ACC112 (cell line): ENCODE measurements at regions not wholly inside any gene's neighbourhood (a gene's known extent, or its start where the extent isn't known, plus 50 kb on each side); places are given as distances from the start of the nearest gene placed in this dataset.

ENCODE experiments used
- H2AFZ ChIP-seq: fragments of 200-600 bp; sonication (generic); one replicate; pipeline ENCODE4 v1.6.0; 2017; ENCODE audit warnings: antibody characterized with exemption, low read length; ENCODE audit not compliant: unreplicated experiment
- H3K27ac ChIP-seq: fragments of 200-600 bp; sonication (generic); 2 replicates; pipeline ENCODE4 v1.5.1; 2014; ENCODE audit warnings: low read depth, mild to moderate bottlenecking, antibody characterized with exemption, low read length, moderate library complexity
- H3K27me3 ChIP-seq: fragments of 200-600 bp; sonication (generic); 2 replicates; pipeline ENCODE4 v1.6.1; 2014; ENCODE audit warnings: mild to moderate bottlenecking, antibody characterized with exemption, low read length, moderate library complexity, mixed read lengths; ENCODE audit not compliant: insufficient read depth
- H3K36me3 ChIP-seq: fragments of 200-600 bp; sonication (generic); 2 replicates; pipeline ENCODE4 v1.6.1; 2016; ENCODE audit warnings: mild to moderate bottlenecking, antibody characterized with exemption, low read length, moderate library complexity, mixed read lengths; ENCODE audit not compliant: insufficient read depth
- H3K4me1 ChIP-seq: fragments of 200-600 bp; sonication (generic); one replicate; pipeline ENCODE4 v1.6.1; 2016; ENCODE audit warnings: low read length, mixed read lengths; ENCODE audit not compliant: insufficient read depth, unreplicated experiment, control insufficient read depth
- H3K4me3 ChIP-seq: fragments of 200-600 bp; sonication (generic); 2 replicates; pipeline ENCODE4 v1.5.1; 2014; ENCODE audit warnings: mild to moderate bottlenecking, low read depth, low read length
- H3K79me2 ChIP-seq: fragments of 200-600 bp; sonication (generic); one replicate; pipeline ENCODE4 v1.6.0; 2016; ENCODE audit warnings: low read length; ENCODE audit not compliant: control insufficient read depth, unreplicated experiment, insufficient read depth

DNA sequence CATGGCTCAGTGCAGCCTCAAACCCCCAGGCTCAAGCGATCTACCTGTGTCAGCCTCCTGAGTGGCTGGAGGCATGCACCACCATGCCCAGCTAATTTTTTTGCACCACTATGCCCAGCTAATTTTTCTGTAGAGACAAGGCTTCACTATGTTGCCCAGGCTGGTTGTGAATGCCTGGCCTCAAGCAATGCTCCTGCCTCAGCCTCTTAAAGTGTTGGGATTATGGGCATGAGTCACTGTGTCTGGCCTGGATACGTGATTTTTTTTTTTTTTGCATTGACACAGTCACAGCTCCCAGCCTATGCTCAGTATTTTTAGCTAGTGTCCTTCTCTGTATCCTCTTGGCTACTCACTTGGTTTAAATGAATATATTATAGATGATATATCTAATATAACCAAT, 377.0 kb upstream of the TNRC6C start:
- H3K79me2 ChIP-seq = no peaks in the 10 kb centered on the region
- H3K27ac ChIP-seq = no peak overlapping the region
- no peak overlapping the region for H3K4me3 ChIP-seq
- peaks cover 22% of the 10 kb centered on the region; the same call in 1 of the 2 replicates for H3K27me3 ChIP-seq
- no peak overlapping the region for H2AFZ ChIP-seq
- no peaks in the 10 kb centered on the region for H3K36me3 ChIP-seq
- H3K4me1 ChIP-seq = no peaks in the 10 kb centered on the region

DNA sequence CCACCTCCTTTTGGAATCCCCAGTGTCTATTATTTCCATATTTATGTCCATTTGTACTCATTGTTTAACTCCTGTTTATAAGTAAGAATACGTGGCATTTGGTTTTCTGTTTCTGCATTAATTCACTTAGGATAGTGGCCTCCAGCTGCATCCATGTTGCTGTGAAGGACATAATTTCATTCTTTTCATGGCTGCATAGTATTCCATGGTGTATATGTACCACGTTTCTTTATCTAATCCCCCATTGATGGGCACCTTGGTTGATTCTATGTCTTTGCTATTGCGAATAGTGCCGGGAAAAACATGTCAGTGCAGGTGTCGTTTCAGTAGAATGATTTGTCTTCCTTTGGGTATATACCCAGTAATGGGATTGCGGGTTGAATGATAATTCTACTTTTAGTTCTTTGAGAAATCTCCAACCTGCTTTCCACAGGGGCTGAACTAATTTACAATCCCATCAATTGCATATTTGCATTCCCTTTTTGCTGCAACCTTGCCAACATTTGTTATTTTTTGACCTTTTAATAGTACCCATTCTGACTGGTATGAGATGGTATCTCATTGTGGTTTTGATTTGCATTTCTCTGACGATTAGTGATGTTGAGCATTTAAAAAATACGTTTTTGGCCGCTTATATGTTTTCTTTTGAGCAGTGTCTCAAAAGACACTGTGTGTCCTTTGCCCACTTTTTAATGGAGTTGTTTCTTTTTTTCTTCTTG, 373.2 kb upstream of the TNRC6C start:
- Histone ChIP-seq H3K36me3 (no peaks in the 10 kb centered on the region), H3K4me1 (no peaks in the 10 kb centered on the region), H3K27ac (no peak overlapping the region), H2AFZ (no peak overlapping the region), H3K27me3 (peaks cover 29% of the 10 kb centered on the region), H3K4me3 (no peak overlapping the region), H3K79me2 (no peaks in the 10 kb centered on the region)

DNA sequence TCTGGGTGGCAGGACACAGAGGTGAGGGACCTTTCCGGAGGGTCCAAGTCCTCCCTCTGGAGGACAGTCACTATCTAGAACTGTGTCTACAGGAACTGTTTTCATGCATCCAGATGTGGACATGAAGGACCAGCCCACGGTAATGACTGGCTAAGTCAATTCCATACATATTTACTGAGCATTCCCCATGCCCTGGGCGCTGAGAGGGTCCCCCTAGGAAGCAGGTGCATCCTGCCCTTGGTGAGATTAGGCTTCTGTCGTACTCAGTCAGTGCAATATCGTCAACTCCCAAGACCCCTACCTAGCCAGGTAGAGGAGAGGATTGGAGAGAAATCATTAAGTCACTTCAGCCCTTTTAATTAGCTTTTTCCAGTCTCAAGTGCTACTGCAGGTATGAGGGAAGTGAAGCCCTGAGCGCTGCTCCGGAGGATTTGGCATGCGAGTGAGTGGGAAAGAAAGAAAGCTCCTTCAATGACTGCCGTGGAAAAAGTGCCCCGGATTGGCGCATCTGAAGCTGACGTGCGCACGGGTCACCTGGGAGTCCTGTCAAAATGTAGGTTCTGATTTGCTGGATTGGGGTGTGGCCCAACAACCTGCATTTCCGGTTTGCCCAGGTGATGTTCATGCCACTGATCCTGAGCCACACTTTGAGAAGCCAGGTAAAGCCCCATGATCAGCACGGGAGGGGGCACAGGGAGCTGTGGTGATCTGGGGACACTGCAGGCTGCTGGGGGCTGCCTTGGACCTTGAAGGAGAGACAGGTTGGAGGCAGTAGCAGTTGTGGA, 367.4 kb upstream of the TNRC6C start:
- no peak overlapping the region for H2AFZ ChIP-seq
- H3K79me2 ChIP-seq = no peaks in the 10 kb centered on the region
- H3K27me3 ChIP-seq = peaks cover 68% of the 10 kb centered on the region
- no peak overlapping the region for H3K4me3 ChIP-seq
- no peaks in the 10 kb centered on the region for H3K4me1 ChIP-seq
- no peak overlapping the region for H3K27ac ChIP-seq
- H3K36me3 ChIP-seq = no peaks in the 10 kb centered on the region

DNA sequence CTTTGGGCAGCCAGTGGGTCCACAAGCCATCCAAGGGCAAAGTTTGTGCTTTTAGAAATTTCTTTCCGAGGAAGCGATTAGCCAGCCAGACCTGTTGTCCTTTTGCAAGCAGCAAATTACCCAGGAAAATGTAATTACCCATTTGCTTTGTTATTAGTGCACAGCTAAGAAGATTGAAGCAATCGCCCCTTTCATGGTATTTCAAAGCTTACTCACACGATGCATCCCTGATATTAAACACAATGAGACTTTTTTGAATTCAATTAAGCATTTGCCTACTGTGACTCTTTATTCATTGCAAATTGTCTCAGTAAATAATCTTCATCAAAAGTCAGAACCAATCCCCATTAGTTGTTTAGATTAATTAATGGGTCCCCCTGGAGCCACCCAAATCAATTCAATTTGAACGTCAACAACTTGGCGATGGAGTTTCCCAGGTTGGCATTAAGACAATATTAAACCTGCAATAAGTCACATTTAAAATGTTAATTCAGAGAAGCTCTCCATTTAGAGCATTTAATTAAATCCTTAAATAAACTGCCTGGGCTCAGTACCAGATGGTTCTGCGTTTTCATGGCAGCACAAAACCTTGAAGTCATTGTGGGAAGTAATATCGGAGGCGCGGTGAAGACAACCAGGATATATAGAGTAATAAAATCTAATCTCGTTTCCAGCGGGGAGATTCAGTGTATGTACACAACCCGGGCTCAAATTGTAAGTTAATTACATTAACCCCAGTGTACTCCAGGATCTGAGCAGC, 366.2 kb upstream of the TNRC6C start:
- Histone ChIP-seq H3K27me3 (peaks cover 66% of the 10 kb centered on the region), H3K79me2 (no peaks in the 10 kb centered on the region), H3K4me1 (no peaks in the 10 kb centered on the region), H3K36me3 (no peaks in the 10 kb centered on the region), H2AFZ (no peak overlapping the region), H3K4me3 (no peak overlapping the region), H3K27ac (no peak overlapping the region)

DNA sequence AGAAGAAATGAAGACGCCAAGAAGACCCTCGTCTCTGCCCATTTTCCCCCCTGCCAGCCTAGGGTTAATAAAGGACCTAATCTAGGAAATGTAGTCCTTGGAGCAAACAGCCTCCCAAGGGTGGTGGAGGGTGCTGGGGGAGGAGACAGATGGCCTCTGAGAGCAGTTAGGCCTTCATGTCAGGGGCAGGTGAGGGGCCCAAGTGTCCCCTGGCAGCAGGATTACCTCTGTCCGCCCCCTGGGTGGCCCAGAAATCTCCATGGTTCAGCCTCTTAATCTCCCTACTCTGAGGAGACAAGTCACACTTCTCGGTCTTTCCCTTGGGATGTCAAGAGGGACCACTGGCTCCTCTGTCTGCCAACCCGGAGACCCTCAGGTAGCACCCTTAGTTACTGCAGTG, 365.4 kb upstream of the TNRC6C start:
- no peaks in the 10 kb centered on the region for H3K36me3 ChIP-seq
- no peak overlapping the region for H3K27ac ChIP-seq
- peaks cover 65% of the 10 kb centered on the region for H3K27me3 ChIP-seq
- no peak overlapping the region for H3K4me3 ChIP-seq
- H2AFZ ChIP-seq = no peak overlapping the region
- no peaks in the 10 kb centered on the region for H3K4me1 ChIP-seq
- H3K79me2 ChIP-seq = no peaks in the 10 kb centered on the region

DNA sequence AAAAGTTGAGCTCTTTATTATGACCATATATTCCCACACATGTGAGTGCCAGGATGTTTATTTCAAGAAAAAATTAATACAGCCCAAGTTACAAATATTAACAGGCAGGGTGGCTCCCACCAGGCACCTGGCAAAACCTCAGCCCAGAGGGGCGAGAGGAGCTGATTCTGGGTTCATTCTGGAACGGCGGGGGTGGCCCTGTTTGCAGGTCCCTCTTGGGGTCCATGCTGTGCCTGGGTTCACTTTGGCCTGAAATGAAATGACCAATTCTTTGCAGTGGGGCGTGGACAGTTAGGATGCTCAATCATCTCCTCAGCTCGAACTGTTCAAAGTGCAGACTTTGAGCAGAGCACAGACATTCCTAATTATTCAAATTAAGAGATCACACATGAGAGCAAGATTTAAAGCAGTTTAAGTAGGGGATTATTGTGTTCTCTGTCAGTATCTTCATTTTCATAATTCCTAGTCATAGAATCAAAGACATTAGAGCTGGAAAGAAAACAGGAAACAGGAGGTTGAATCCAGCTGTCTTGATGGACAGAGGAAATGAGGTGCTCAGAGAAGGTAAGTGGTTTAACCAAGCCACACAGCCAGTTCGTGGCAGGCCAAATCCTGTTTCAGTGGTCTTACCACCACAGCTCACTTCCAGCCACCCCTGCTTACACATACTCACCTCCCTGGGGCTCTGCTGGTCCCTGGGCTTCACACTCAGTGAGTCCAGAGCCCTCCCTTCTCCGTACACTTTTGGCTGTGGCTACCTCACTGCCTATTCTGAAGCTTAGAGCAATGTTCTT, 363.9 kb upstream of the TNRC6C start:
- H3K36me3 ChIP-seq = no peaks in the 10 kb centered on the region
- peaks cover 64% of the 10 kb centered on the region for H3K27me3 ChIP-seq
- H3K27ac ChIP-seq = no peak overlapping the region
- no peaks in the 10 kb centered on the region for H3K79me2 ChIP-seq
- H2AFZ ChIP-seq = no peak overlapping the region
- H3K4me3 ChIP-seq = no peak overlapping the region
- H3K4me1 ChIP-seq = no peaks in the 10 kb centered on the region

DNA sequence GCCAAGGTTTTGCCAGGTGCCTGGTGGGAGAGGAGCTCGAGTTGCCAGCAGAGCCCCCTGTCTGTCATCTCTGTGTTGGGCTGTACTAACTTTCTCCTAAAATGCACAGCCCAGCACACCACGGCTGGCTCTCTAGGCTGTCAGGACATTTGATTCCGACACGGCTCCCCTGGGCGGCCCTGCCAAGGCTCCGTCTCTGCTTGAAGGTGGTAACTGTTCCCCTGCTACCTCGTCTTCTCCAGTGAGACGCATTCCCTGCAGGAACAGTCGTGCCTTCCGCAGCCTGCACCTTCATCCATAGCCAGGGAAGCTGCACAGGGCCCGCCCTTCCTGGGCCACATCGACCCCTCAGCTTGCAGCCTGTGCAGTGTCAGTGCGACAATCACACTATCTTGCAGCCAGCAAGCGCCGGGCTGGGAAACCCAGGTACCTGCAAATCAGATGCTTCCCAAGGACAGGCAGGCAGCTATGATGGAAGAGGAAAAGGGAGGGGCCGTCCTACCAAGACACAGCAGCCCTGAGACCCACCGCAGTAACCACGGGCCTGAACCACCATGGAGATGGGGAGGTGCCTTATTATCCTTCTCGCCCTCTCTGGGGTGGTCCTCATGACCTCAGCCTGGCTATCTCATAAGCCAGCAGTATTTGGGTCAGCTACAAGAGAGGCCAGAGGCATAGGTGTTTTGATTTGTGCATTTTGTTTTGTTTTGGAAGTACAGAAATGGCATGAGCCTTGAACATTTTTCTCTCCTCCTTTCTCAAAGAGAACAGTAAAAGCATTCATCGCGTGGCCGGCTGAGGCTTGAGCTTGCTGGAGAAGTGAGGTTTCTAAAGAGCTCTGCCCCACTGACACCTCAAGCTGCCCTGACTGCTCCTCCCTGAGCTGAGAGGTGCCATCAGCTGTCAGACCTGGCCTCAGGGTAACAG, 361.7 kb upstream of the TNRC6C start:
- Histone ChIP-seq H3K36me3 (no peaks in the 10 kb centered on the region), H3K4me3 (no peak overlapping the region), H3K27me3 (peaks cover 47% of the 10 kb centered on the region), H3K27ac (no peak overlapping the region), H2AFZ (no peak overlapping the region), H3K4me1 (peaks cover 2% of the 10 kb centered on the region), H3K79me2 (no peaks in the 10 kb centered on the region)

DNA sequence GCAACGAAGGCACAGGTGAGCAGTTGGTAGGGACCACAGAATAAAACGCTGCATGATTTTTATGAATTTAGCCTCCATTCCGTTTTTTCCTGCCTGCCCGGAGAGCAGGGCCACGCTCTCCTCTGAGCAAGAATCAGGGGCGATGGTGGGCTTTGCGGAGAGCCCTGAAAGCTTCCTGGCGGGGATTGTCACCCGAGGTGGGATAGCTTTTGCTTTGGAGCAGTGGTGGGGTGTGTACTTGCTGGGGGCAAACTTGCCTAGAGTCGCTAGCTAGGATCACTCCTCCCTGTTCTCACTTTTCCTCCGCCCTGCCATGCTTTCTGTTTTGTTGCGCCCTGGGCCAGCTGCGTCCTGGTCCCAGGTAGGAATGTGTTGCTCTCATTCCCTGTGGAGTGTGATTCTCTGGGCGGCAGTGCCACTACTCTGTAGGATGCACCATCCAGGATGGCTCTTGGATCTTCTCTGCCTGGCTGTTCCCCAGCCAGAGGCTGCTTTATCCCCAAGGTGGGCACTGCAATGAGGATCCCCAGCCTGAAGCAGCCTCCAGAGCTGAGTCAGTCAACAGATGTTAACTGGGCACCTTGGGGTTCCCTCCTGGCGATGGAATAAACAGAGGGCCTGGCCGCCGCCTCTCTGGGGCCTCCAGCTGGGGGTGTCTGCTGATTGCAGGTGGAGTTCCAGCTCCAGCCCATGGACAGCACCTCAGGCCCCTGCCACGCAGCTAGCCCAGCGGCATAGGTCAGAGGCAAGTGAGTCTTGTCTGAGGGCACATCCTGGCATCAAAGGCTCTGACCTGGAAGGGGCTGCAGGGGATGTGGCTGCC, 360.9 kb upstream of the TNRC6C start:
- no peaks in the 10 kb centered on the region for H3K36me3 ChIP-seq
- H3K4me3 ChIP-seq = no peak overlapping the region
- peaks cover 43% of the 10 kb centered on the region for H3K27me3 ChIP-seq
- H3K79me2 ChIP-seq = no peaks in the 10 kb centered on the region
- H2AFZ ChIP-seq = no peak overlapping the region
- no peak overlapping the region for H3K27ac ChIP-seq
- peaks cover 11% of the 10 kb centered on the region for H3K4me1 ChIP-seq

DNA sequence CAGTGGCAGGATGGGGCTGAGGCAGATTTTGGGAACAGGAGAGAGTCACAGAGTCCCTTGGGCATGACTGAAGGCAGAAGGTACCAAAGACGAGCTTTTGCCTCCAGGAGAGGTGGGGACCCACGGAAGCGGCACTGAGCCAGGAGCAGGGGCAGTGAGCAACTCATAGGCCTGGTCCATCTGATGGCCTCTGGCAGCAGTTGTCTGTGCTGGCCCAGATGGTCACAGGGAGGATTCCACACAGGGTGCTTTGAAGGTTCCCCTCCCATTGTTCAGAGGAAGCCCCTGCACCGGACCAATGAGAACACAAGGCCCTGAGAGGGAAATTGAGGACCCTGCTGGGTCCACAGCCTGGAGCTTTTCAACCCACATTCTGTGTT, 360.3 kb upstream of the TNRC6C start:
- H3K4me3 ChIP-seq = no peak overlapping the region
- no peaks in the 10 kb centered on the region for H3K79me2 ChIP-seq
- no peaks in the 10 kb centered on the region for H3K36me3 ChIP-seq
- no peak overlapping the region for H3K27ac ChIP-seq
- peaks cover 17% of the 10 kb centered on the region for H3K4me1 ChIP-seq
- no peak overlapping the region for H2AFZ ChIP-seq
- H3K27me3 ChIP-seq = peaks cover 37% of the 10 kb centered on the region
